Small intestine (tissue), 7 donors: ENCODE measurements at regions not wholly inside any gene's neighbourhood (a gene's known extent, or its start where the extent isn't known, plus 50 kb on each side); places are given as distances from the start of the nearest gene placed in this dataset.

ENCODE experiments used
- DNase-seq, 2 donors: peaks; one replicate each; pipeline versions ENCODE4 v3.0.0 to v3.0.0-alpha.2; 2013
- FAIRE-seq: peaks from 2 replicates; lab custom pipeline; 2012; peaks lifted over from hg19 to GRCh38; lab: Jason Lieb, UNC
- H3K27ac ChIP-seq, 3 donors: one replicate each; pipeline ENCODE4 v1.5.1; 2013; ENCODE audit warnings: low read length in 2 of 3, mild to moderate bottlenecking in 2 of 3, control low read depth in 1 of 3, inconsistent platforms in 1 of 3, low read depth in 1 of 3, moderate library complexity in 1 of 3
- H3K27me3 ChIP-seq, 3 donors: one replicate each; pipeline ENCODE4 v1.6.1; 2013; ENCODE audit warnings: low read length in 3 of 3, inconsistent platforms in 1 of 3; ENCODE audit not compliant: control insufficient read depth in 3 of 3, insufficient read depth in 3 of 3
- H3K36me3 ChIP-seq, 3 donors: one replicate each; pipeline ENCODE4 v1.6.1; 2013; ENCODE audit warnings: low read length in 3 of 3, inconsistent platforms in 1 of 3, low read depth in 1 of 3, mild to moderate bottlenecking in 1 of 3, moderate library complexity in 1 of 3; ENCODE audit not compliant: control insufficient read depth in 3 of 3, insufficient read depth in 2 of 3
- H3K4me1 ChIP-seq, 3 donors: one replicate each; pipeline ENCODE4 v1.6.1; 2013; ENCODE audit warnings: low read length in 2 of 3, inconsistent platforms in 1 of 3, low read depth in 1 of 3, mild to moderate bottlenecking in 1 of 3, moderate library complexity in 1 of 3; ENCODE audit not compliant: control insufficient read depth in 3 of 3, insufficient read depth in 2 of 3
- H3K4me3 ChIP-seq, 3 donors: one replicate each; pipeline ENCODE4 v1.5.1; 2013; ENCODE audit warnings: low read length in 3 of 3, control low read depth in 1 of 3, inconsistent platforms in 1 of 3, low read depth in 1 of 3, mild to moderate bottlenecking in 1 of 3, moderate library complexity in 1 of 3
- H3K9me3 ChIP-seq, 2 donors: one replicate each; pipeline ENCODE4 v1.6.1; 2013; ENCODE audit warnings: low read depth in 1 of 2, low read length in 1 of 2; ENCODE audit not compliant: control insufficient read depth in 2 of 2, insufficient read depth in 1 of 2
- WGBS, 3 donors: extraction: QIAGEN DNeasy Blood & Tissue Kit; methylation state at CpG; one replicate each; pipeline ENCODE4 v1.1.7; 2013; 5-methylcytosine and 5-hydroxymethylcytosine counted together
- donor health status: healthy with polysubstance abuse.
- donor health status: control.
- donor health status: control.
- donor health status: Bipolar disorder and iron deficiency.
- donor health status: healthy.

DNA sequence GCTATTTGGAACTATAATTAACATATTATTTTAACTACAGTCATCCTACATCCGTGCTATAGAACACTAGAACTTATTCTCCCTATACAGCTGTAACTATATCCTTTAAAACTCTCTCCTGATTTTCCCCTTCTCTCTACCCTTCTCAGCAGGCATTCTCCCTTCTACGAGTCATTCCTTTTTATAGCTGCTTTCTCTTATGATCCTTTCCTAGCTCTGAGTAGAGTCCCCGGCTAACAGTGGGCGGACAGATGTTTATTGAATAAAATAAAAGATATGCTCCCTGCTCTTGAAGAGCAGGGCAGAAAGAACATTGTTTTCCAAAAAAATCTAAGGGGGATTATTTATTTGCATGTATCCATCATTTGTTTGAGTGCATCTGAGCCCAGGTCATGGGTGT lies 246.5 kb upstream of the TMTC4 start:
- Histone ChIP-seq H3K27me3 (no peaks in the 10 kb centered on the region), H3K4me3 (no peak overlapping the region), H3K4me1 (no peaks in the 10 kb centered on the region), H3K36me3 (no peaks in the 10 kb centered on the region), H3K9me3 (no peaks in the 10 kb centered on the region), H3K27ac (no peak overlapping the region)
- DNase-seq (no peak), FAIRE-seq (no peak)
- 51 to 57% (median 52%) methylated on average over 4 of the region's 4 CpGs for WGBS, 3 donors

DNA sequence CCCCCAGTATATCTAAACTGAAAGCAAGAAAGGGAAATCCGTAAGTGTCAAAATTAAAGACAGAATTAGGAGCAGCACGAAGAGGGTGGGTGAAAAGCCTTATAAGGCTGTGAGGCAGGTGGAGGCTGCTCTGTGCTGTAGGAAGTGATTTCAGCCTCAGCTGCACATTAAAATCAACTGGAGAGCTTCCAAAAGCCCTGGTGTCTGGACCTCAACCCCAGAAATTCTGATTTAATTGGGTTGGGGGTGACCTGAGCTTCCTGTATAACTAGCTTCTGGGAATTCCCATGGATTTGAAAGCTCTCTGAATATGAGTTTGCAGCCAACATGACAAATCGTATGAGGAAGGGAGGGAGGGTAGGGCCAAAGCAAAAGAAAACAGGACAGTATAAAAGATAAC lies 242.4 kb upstream of the TMTC4 start:
- Histone ChIP-seq H3K27ac (no peak overlapping the region), H3K4me1 (no peaks in the 10 kb centered on the region), H3K36me3 (no peaks in the 10 kb centered on the region), H3K27me3 (no peaks in the 10 kb centered on the region), H3K4me3 (no peak overlapping the region), H3K9me3 (no peaks in the 10 kb centered on the region)
- FAIRE-seq (no peak), DNase-seq (no peak)
- WGBS, 3 donors, result 65 to 81% (median 78%) methylated on average over 3 of the region's 3 CpGs

- 56 to 72% (median 65%) methylated on average over 6 of the region's 6 CpGs for WGBS, 3 donors
Measured at GRCh38 chr13:100913143-100913542, 238.5 kb upstream of the TMTC4 start.

DNA sequence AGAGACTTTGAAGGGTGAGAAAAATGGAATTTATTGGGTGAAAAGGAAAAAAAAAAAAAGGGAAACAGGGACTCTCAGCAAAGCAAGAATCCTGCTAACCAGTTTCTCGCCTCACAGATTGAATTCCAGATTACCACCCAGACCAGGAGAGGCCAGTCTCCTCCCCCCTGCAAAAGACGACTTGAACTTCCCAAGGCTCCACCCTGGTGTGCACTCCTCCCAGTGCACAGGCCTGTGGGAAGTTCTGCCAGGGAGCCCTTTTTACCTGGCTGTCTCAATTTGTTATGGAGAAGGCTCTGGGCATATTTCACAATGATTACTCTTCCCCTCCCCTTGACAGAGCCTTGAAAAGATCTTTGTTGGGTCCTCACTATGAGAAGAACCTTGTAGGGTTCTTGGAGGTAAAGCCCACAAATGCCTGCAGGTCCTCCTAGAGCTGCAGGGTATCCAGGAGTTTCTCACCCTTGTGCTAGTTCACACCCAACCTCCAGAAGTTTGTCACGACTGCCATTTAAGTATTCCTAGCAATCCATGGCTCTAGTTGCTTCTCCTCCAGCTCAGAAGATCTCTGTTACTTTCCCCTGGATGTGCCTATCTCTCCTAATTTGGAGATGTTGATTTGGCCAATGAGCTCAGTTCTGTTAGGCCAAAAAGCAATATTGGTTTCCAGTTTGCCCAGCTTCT lies 229.8 kb upstream of the TMTC4 start:
- Histone ChIP-seq H3K4me1 (no peaks in the 10 kb centered on the region), H3K4me3 (no peak overlapping the region), H3K9me3 (no peaks in the 10 kb centered on the region), H3K27me3 (no peaks in the 10 kb centered on the region), H3K27ac (no peak overlapping the region), H3K36me3 (no peaks in the 10 kb centered on the region)
- 43 to 60% (median 54%) methylated on average over 3 of the region's 3 CpGs for WGBS, 3 donors
- no peak for DNase-seq
- FAIRE-seq, result no peak

More at GRCh38 chr13:100913143-100913542, 238.5 kb upstream of the TMTC4 start:
- Histone ChIP-seq H3K36me3 (no peaks in the 10 kb centered on the region), H3K4me3 (no peak overlapping the region), H3K27ac (no peak overlapping the region), H3K27me3 (no peaks in the 10 kb centered on the region), H3K9me3 (no peaks in the 10 kb centered on the region), H3K4me1 (no peaks in the 10 kb centered on the region)
- DNase-seq (no peak), FAIRE-seq (no peak)

DNA sequence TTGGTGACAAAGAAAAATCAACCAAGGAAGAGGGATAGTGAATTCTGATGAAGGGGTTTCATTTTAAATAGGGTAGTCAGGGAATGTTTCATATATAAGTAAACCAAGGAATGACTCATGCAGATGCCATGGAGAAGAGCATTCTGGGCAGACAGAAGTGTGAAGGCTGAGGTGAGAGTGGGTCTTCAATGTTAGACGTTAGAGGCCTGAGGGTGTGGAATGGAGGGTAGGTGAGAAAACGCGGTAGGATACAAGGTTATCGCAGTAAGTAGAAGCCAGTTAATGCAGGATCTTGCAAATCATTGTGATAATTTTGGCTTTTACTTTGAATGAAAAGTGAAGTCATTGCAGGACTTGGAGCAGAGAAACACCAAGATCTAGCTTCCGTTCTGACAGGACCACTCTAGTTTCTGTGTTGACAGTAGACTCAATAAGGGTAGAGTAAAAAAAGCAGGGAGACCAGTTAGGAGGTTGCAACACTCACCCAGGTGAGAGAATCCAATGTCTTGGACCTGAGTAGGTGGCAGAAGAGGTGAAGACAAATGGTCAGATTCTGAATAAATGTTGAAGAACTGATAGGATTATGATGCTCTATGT lies 225.2 kb upstream of the TMTC4 start:
- WGBS, 3 donors, result 57 to 66% (median 59%) methylated on average over 5 of the region's 5 CpGs
- no peaks in the 10 kb centered on the region for H3K4me1 ChIP-seq
- DNase-seq (no peak), FAIRE-seq (no peak)
- no peaks in the 10 kb centered on the region for H3K36me3 ChIP-seq
- H3K27me3 ChIP-seq, result no peaks in the 10 kb centered on the region
- no peak overlapping the region for H3K27ac ChIP-seq
- H3K9me3 ChIP-seq, result no peaks in the 10 kb centered on the region
- H3K4me3 ChIP-seq, result no peak overlapping the region

GRCh38 chr13:100898431-100898830 lies 223.8 kb upstream of the TMTC4 start:
- no peak for FAIRE-seq
- DNase-seq, result no peak
- no peak overlapping the region for H3K4me3 ChIP-seq
- no peaks in the 10 kb centered on the region for H3K9me3 ChIP-seq
- no peaks in the 10 kb centered on the region for H3K27me3 ChIP-seq
- 48 to 79% (median 73%) methylated on average over 1 of the region's 1 CpG for WGBS, 3 donors
- H3K27ac ChIP-seq, result no peak overlapping the region
- H3K36me3 ChIP-seq, result no peaks in the 10 kb centered on the region
- no peaks in the 10 kb centered on the region for H3K4me1 ChIP-seq

DNA sequence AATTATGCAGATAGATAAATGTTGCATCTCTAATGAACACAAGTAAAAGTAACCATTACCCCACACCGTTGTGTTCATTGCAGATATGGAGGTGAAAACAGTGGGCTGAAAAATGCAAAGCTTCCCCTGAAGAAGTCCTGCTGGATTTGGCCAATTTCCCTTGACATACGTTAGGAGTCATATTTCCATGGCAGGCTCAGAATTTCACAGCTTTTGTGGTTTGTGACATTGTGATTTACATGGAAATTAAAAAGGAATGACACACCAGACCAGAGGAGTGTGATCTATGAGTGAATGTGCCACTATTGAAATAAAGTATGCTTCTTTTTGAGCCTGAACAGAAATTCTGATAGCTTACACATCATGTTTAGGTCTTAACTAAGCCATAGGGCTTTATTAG lies 221.1 kb upstream of the TMTC4 start:
- WGBS, 3 donors, result 29 to 38% (median 32%) methylated on average over 2 of the region's 2 CpGs
- no peaks in the 10 kb centered on the region for H3K4me1 ChIP-seq
- H3K4me3 ChIP-seq, result no peak overlapping the region
- no peaks in the 10 kb centered on the region for H3K27me3 ChIP-seq
- no peak for DNase-seq
- FAIRE-seq, result no peak
- H3K9me3 ChIP-seq, result no peaks in the 10 kb centered on the region
- H3K36me3 ChIP-seq, result no peaks in the 10 kb centered on the region
- no peak overlapping the region for H3K27ac ChIP-seq

GRCh38 chr13:100892981-100893380 lies 218.4 kb upstream of the TMTC4 start:
- Histone ChIP-seq H3K4me1 (no peaks in the 10 kb centered on the region), H3K4me3 (no peak overlapping the region), H3K36me3 (no peaks in the 10 kb centered on the region), H3K9me3 (no peaks in the 10 kb centered on the region), H3K27me3 (no peaks in the 10 kb centered on the region), H3K27ac (no peak overlapping the region)
- DNase-seq (no peak), FAIRE-seq (no peak)
- 26 to 36% (median 32%) methylated on average over 2 of the region's 2 CpGs for WGBS, 3 donors

DNA sequence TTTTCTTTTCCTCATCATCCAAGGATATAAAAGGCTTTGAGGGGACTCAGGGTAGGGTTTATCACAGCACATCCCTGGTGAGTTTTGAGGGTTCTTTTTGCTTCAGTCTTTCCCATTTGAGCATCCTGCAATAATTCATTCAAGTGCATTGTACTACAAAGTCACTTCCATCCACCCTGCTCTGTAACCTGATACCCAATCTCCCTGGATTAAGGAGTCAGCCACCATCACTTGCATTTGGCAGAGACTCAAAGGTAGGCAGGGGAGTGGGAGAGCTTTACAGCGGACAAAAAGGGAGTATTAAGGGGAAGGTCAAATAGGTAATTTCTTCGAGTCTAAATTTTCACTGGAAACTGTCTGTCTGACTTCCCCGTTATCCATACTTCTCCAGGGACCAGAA lies 216.1 kb upstream of the TMTC4 start:
- no peak for FAIRE-seq

More for the DNA sequence above, 216.1 kb upstream of the TMTC4 start:
- H3K27me3 ChIP-seq, result no peaks in the 10 kb centered on the region
- DNase-seq, result no peak
- no peaks in the 10 kb centered on the region for H3K4me1 ChIP-seq
- H3K4me3 ChIP-seq, result no peak overlapping the region
- H3K27ac ChIP-seq, result no peak overlapping the region
- 79 to 85% (median 81%) methylated on average over 3 of the region's 3 CpGs for WGBS, 3 donors
- no peaks in the 10 kb centered on the region for H3K36me3 ChIP-seq
- no peaks in the 10 kb centered on the region for H3K9me3 ChIP-seq
